Type B pancreatic cell (in vitro differentiated cells): ENCODE measurements at regions not wholly inside any gene's neighbourhood (a gene's known extent, or its start where the extent isn't known, plus 50 kb on each side); places are given as distances from the start of the nearest gene placed in this dataset.

ENCODE experiments used
- DNase-seq: peaks from one replicate; pipeline ENCODE4 v3.0.0; 2021; ENCODE audit warnings: mixed read lengths; ENCODE audit not compliant: unreplicated experiment; ENCODE audit errors: extremely low spot score
- H3K27ac Mint-ChIP-seq: 2 replicates; pipeline ENCODE4 v1.8.0; 2021; ENCODE audit warnings: mild to moderate bottlenecking, mixed read lengths
- H3K27me3 Mint-ChIP-seq: 2 replicates; pipeline ENCODE4 v1.8.0; 2021; ENCODE audit warnings: mixed read lengths
- H3K36me3 Mint-ChIP-seq: 2 replicates; pipeline ENCODE4 v1.8.0; 2021; ENCODE audit warnings: mixed read lengths
- H3K4me1 Mint-ChIP-seq: one replicate; pipeline ENCODE4 v1.8.0; 2021; ENCODE audit warnings: mixed read lengths; ENCODE audit not compliant: unreplicated experiment
- H3K4me3 Mint-ChIP-seq: 2 replicates; pipeline ENCODE4 v1.8.0; 2021; ENCODE audit warnings: mild to moderate bottlenecking, mixed read lengths
- H3K9me3 Mint-ChIP-seq: 2 replicates; pipeline ENCODE4 v1.8.0; 2021; ENCODE audit warnings: mixed read lengths
- TF ChIP-seq, protein P1 (sequence below): fragments of 200-600 bp; sonication (generic); conservative IDR thresholded peaks from 2 replicates; pipeline ENCODE4 v1.5.0; 2021; ENCODE audit warnings: antibody characterized with exemption, mild to moderate bottlenecking

DNA sequence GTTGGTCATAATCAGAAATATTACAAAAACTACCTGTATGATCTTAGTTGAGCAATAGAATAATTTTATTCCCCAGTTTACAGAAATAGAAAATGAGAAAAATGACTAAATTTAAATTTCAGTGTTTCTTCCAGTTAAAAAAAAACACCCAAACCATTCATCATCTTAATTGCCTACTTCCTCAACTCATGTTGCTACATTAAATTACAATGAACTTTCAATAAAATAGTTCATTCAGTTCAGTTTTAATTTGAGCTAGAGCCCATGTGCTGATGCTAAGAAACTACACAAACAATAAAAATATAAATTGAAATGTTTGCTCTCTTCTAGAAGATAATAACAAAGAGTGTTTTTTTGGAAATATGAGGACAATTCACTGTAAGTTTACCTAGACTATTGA is 820.4 kb downstream of the SLITRK6 start:
- TF ChIP-seq, protein P1, sequence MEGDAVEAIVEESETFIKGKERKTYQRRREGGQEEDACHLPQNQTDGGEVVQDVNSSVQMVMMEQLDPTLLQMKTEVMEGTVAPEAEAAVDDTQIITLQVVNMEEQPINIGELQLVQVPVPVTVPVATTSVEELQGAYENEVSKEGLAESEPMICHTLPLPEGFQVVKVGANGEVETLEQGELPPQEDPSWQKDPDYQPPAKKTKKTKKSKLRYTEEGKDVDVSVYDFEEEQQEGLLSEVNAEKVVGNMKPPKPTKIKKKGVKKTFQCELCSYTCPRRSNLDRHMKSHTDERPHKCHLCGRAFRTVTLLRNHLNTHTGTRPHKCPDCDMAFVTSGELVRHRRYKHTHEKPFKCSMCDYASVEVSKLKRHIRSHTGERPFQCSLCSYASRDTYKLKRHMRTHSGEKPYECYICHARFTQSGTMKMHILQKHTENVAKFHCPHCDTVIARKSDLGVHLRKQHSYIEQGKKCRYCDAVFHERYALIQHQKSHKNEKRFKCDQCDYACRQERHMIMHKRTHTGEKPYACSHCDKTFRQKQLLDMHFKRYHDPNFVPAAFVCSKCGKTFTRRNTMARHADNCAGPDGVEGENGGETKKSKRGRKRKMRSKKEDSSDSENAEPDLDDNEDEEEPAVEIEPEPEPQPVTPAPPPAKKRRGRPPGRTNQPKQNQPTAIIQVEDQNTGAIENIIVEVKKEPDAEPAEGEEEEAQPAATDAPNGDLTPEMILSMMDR: no peak
- Mint-ChIP-seq H3K4me1 (no peaks in the 10 kb centered on the region), H3K36me3 (no peaks in the 10 kb centered on the region), H3K4me3 (no peak overlapping the region), H3K27me3 (no peaks in the 10 kb centered on the region), H3K27ac (no peak overlapping the region), H3K9me3 (no peaks in the 10 kb centered on the region)
- DNase-seq: no peak

DNA sequence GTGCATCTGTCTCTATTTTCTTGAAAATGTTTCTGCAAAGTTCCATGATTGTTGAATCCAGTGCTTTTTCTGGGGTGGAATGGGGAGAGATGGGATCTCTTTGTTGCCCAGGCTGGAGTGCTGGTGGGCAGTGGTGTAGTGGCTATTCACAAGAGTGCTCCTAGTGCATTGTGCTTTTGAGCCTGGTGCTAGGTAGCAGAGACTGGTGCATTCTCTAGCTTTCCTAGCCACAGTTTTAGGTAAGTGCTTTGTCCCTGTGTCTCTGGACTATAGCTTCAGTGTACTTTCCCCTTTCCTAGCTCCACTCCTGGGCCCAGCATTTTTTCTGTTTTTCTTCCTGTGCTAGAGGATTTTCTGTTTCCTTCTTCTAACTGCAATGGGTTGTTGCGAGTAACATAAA is 825.6 kb downstream of the SLITRK6 start:
- no peaks in the 10 kb centered on the region for H3K36me3 Mint-ChIP-seq
- no peaks in the 10 kb centered on the region for H3K27me3 Mint-ChIP-seq
- no peak overlapping the region for H3K27ac Mint-ChIP-seq
- H3K4me3 Mint-ChIP-seq: no peak overlapping the region
- H3K9me3 Mint-ChIP-seq: no peaks in the 10 kb centered on the region
- TF ChIP-seq, protein P1: no peak
- DNase-seq: no peak
- no peaks in the 10 kb centered on the region for H3K4me1 Mint-ChIP-seq

DNA sequence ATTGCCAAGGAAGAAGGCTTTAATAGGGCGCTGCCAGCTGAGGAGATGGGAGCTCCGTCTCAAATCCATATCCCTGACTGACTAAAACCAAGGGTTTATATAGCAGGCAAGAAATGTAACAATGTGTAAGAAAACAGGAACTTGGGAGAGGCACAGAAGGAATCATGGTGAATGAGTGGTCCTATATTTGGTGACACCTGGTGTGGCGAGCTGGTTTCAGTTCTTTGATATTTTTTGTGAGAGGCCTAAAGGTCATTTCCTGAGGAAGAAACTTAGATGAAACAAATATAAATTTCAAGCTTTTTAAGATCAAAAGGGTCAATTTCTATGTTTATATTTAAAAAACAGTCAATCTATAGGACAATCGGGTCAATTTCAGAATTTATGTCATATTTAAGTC is 826.3 kb downstream of the SLITRK6 start:
- H3K9me3 Mint-ChIP-seq: no peaks in the 10 kb centered on the region

DNA sequence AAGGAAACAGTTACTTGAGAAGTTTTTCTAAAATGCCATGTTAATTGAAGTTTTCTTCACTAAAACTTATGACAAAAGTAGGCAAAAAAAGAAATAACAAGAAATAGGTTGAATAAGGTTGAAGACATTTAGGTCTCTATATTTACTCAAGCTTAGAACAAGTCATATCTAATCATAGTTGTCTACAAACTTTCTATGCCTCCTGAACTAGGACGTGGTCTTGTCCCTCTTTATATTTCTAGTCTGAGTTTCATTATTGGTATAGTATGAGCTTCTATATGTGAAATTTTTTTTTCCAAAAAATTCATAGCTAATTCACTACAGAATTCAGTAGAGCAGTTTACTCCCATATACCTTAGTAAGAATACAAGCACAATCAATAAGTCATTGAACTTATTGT is 836.4 kb downstream of the SLITRK6 start:
- no peaks in the 10 kb centered on the region for H3K4me1 Mint-ChIP-seq
- no peak overlapping the region for H3K27ac Mint-ChIP-seq
- H3K4me3 Mint-ChIP-seq: no peak overlapping the region
- H3K9me3 Mint-ChIP-seq: no peaks in the 10 kb centered on the region
- DNase-seq: no peak
- TF ChIP-seq, protein P1: no peak
- H3K36me3 Mint-ChIP-seq: no peaks in the 10 kb centered on the region
- H3K27me3 Mint-ChIP-seq: no peaks in the 10 kb centered on the region

More for the DNA sequence above, 826.3 kb downstream of the SLITRK6 start:
- no peak for DNase-seq
- H3K4me3 Mint-ChIP-seq: no peak overlapping the region
- TF ChIP-seq, protein P1: no peak
- H3K27ac Mint-ChIP-seq: no peak overlapping the region
- no peaks in the 10 kb centered on the region for H3K27me3 Mint-ChIP-seq
- H3K4me1 Mint-ChIP-seq: no peaks in the 10 kb centered on the region
- H3K36me3 Mint-ChIP-seq: no peaks in the 10 kb centered on the region

DNA sequence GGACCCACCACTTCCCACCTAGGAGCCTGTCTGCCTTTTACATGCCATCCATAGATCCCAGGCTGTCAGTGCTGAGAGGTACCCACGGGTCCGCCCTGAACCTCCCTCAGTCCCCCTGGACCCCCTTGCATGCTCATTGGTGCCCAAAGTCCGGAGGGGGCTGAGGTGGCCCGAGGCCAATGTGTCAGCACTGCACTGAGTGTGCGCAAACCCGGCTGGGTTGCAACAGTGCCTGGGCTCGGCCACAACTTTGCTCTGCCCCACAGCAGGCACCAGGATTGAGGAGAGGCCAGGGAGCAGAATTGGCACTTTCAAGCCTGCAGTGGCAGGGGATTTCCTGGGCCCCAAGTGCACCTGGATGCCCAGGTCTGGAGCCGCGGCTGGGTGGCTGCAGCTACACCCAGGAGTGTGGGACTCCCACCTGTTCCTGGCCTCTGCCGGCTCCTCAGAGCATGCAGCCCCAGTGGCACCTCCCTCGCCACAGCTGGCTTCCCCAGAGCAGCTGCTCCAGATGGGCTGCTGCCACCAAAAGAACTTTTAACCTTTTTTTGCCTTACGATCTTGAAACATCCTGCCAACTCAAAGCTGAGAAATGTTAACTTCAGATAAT is 837.0 kb downstream of the SLITRK6 start:
- H3K4me1 Mint-ChIP-seq: no peaks in the 10 kb centered on the region
- H3K27me3 Mint-ChIP-seq: no peaks in the 10 kb centered on the region
- no peak for DNase-seq
- H3K4me3 Mint-ChIP-seq: no peak overlapping the region
- TF ChIP-seq, protein P1: no peak
- H3K27ac Mint-ChIP-seq: no peak overlapping the region
- no peaks in the 10 kb centered on the region for H3K9me3 Mint-ChIP-seq
- H3K36me3 Mint-ChIP-seq: no peaks in the 10 kb centered on the region

DNA sequence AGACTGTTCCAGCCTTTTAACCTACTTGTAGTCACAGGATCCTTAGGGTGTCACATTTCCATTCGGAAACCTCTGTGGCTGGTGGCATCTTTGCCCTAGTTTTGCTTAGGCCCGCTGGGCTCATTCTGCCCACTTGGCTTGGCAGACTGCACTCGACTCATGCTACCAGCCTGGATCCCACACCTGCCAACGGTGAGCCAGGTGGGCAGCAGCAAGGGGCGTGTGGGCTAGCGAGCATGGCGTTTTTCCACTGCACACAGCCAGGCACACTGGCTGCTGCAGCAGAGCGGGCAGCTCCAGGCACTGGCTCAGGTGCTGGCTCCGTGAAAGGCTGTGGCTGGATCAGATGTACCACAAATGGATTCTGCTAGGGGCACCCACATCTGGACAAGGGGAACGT is 838.2 kb downstream of the SLITRK6 start:
- H3K36me3 Mint-ChIP-seq: no peaks in the 10 kb centered on the region
- TF ChIP-seq, protein P1: no peak
- H3K27me3 Mint-ChIP-seq: no peaks in the 10 kb centered on the region
- H3K4me1 Mint-ChIP-seq: no peaks in the 10 kb centered on the region
- DNase-seq: no peak
- no peaks in the 10 kb centered on the region for H3K9me3 Mint-ChIP-seq
- H3K27ac Mint-ChIP-seq: no peak overlapping the region
- H3K4me3 Mint-ChIP-seq: no peak overlapping the region
